IPS-NIHi11 (cell line): ENCODE measurements at regions not wholly inside any gene's neighbourhood (a gene's known extent, or its start where the extent isn't known, plus 50 kb on each side); places are given as distances from the start of the nearest gene placed in this dataset.
"Not testable (repeated sequence)": the region's sequence is repeated elsewhere in the genome, so short reads cannot be mapped to it uniquely, and the experiment has no call there.

ENCODE experiments used
- DNase-seq: peaks from one replicate; pipeline ENCODE4 v3.0.0; 2012; ENCODE audit warnings: mixed read lengths, low spot score

DNA sequence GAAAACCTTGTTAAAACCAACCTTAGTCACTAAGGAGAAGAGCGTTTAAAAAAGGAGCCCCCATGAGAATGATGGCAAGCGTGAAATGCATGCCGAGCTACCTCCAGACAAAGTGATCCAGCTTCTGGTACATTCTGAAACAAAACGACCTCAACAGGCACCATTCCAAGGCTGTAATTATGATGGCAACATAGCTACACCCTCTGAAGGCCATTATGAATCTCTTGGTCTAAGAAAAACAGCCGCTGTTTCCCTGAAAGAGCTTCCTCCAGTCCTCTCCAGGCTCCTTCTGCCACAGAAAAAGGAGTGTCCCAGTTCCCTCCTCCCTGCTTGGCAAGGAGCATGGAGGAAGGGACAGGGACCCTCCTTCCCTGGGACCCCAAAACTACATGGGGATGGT is 50.0 kb upstream of the ABLIM1 start:
- DNase-seq, result no peak

GRCh38 chr10:114708717-114709335 is 50.8 kb upstream of the ABLIM1 start:
- DNase-seq, result no peak

- no peak for DNase-seq
Observed at GRCh38 chr10:114709984-114710383, 51.9 kb upstream of the ABLIM1 start.

GRCh38 chr10:114711176-114711868 is 53.2 kb upstream of the ABLIM1 start:
- DNase-seq, result no peak

DNA sequence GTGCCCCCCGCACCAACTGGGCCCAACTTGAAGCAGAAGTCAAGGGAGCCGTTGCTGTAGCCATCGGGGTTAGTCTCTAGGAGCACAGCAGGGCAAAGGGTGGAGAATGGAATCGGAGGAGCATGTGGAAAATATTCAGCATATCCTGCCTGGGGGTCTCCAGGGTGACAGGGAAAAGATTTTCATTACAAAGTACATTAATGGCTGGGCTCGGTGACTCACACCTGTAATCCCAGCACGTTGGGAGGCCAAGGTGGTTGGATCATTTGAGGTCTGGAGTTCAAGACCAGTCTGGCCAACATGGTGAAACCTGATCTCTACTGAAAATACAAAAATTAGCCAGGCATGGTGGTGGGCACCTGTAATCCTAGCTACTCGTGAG is 53.8 kb upstream of the ABLIM1 start:
- no peak for DNase-seq

DNA sequence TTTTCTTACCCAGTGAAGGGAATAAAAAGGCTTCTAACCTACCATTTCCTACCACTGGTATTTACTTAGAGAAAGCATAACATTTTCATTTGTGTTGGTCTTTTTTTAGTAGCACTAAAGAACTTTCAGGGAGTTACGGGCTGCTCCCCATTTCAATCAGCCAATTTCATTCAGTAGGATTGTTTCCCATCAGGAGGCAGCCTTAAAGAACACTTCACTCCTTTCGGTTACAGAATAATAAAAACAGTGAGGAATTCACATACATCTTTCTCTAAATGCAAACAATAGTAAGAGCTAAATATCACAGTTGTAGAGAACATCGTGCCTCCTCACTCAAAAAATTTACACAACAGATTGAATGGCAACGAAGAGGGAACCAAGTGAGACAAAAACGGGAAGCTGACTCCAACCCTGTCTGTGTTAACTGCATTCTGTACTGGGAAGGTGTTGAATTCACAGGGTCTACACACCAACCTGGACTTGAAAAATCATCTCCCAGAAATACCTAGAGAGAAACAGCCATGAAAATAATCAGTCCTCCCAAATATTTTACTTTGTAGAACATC is 55.5 kb upstream of the ABLIM1 start:
- DNase-seq, result no peak

DNA sequence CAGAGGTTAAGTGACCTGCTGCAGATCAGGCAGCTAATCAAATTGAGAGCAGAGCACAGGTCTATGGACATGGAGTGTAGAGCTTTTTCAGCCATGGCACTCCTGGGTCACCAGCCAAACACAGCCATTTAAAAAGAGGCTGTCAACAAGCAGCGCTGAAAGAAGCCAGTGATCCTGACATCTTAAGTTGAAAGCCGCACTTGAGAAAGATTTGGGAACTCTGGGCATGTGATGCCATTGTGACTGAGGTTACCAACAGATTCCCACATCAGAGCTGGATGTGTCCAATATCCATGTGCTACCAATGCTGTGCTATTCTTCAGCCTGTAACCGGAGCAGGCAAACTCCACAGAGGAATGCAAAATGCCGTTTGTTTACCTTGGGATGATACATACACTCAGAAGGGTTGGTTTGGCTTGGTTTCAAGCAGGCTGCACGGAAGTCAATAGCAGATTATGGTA is 56.2 kb upstream of the ABLIM1 start:
- DNase-seq, result peak; percentile 38

GRCh38 chr10:114715171-114715670 is 57.1 kb upstream of the ABLIM1 start:
- no peak for DNase-seq

- DNase-seq, result no peak
Observed at GRCh38 chr10:114716811-114717404, 58.8 kb upstream of the ABLIM1 start.

- not testable (repeated sequence) for DNase-seq
Observed at GRCh38 chr10:114717881-114718280, 59.8 kb upstream of the ABLIM1 start.

DNA sequence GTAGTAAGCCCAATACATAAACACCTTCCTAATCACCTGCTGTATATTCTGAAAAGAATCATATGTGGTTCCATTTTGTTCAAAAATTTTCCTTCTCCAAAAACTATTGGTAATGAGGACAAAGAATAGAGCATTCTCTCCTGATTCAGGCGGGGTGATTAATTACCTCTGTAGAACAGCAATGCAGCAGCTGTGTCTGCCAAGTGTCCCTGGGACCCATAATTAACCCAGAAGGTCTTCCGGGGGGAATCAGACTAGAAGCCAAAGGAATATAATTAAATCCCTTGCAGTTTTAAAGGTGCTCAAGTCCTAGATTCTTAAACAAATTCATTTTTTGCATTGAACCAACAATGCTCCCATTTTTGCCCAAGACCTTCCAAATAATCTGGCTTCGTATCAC is 60.3 kb upstream of the ABLIM1 start:
- no peak for DNase-seq

DNA sequence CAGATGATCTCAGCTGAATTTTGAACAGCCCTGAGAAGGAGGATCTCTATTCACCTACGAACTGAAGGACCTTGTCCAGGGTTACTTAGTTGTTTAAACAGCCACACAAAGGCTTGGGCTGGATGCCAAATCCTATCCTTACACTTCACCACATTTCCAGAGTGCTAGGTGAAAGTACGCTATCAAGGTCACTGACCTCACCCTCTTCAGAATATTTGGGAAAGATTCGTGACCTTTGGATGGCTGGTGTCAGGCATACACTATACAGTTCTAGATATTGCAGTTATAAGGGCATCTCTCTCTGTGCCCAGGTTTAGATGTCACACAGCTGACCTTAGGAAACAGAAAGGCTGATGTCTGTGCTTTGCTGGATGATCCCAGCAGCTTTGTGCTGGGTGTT is 61.2 kb upstream of the ABLIM1 start:
- no peak for DNase-seq

GRCh38 chr10:114720023-114720422 is 61.9 kb upstream of the ABLIM1 start:
- DNase-seq, result not testable (repeated sequence)

- no peak for DNase-seq
Observed at GRCh38 chr10:114720685-114721278, 62.7 kb upstream of the ABLIM1 start.

GRCh38 chr10:114722136-114722535 is 64.1 kb upstream of the ABLIM1 start:
- DNase-seq, result not testable (repeated sequence)

DNA sequence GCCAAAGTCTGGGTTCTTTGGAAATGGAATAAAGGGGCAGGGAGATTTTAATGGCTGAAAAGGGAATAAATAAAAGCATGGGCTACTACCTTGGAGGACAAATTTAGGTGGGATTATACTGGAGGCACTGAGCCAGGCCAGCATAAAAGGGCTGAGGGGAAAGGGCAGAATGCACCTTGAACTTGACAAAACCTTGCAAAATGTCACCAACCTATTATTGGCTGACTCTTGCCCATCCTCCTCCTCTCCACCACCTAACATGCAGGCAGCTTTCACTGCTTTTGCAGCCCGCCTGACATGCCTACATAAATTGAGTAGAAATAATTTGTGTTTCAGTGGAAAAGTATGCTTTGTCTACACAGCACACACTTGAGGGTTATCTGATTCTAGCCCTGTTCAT is 65.3 kb upstream of the ABLIM1 start:
- DNase-seq, result no peak

- DNase-seq, result no peak
Observed at GRCh38 chr10:114723991-114724715, 66.1 kb upstream of the ABLIM1 start.

DNA sequence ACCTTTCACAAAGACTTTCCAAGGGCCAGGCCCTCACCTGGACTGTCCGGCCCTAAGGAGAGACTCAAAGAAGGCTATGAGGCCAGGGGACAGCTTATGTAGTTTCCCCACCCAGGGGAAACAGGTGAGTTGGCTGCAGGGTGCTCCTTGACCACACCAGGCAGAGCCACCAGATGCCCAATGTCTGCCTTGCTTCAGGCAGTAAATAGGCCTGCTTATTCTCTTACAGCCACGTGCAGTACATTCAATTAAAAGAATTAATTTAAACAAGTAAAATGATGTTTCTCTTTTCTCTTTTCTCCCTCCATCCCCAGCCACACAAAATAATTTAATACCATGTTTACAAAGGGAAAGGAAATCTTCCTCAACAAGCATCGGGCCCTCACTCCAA is 66.6 kb upstream of the ABLIM1 start:
- no peak for DNase-seq

- DNase-seq, result no peak
Observed at GRCh38 chr10:114726820-114727271, 68.8 kb upstream of the ABLIM1 start.

DNA sequence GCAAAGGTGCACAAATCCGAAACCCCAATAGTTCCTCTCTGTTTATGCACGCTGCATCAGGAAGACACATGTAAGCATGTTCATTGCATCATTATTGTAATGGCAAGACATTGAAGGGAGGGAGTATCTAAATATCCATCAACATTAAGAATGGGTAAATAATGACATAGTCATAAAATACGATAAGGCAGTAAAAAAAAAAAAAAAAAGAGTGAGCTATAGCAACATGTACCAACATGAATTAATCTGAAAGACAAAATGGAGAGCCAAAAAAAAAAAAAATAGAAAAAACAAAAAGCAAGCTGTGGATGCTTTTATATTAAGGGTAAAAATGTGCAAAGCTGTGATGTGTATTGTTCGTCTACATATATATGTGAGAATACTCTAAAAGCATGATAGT is 70.2 kb upstream of the ABLIM1 start:
- no peak for DNase-seq

DNA sequence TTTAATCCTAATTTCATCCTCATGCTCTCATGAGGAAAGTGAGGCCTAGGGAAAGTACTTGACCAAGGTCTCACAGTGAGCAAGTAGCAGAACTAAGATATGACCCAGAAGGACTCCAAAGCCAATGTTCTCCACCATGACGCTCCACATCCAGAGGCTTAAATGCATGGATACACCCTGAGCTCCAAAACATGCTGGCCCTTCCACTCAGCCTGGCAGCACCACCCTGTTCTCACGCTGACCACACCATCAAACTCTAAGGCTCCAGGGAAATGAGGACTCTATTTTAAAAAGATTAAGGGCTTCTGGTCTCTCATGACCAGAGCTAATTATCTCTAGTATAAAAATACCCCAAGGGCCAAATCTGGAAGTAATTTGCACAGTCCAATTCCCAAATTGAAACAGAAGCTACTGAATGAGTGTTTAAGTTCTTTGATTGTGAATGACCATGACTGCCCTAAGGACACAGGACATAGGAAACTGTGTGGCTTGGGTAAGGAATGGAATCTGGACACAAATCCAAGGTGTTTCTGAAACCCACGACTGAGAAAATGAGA is 71.1 kb upstream of the ABLIM1 start:
- DNase-seq, result no peak

- no peak for DNase-seq
Observed at GRCh38 chr10:114730291-114730690, 72.2 kb upstream of the ABLIM1 start.
